SK-N-SH treated with all-trans-retinoic acid at 6 μM for 48 hours (cell line): ENCODE measurements at regions not wholly inside any gene's neighbourhood (a gene's known extent, or its start where the extent isn't known, plus 50 kb on each side); places are given as distances from the start of the nearest gene placed in this dataset.

ENCODE experiments used
- ATAC-seq: fragments of 200-7000 bp; cut with Tn5 transposase; 3 replicates; pipeline ENCODE4 v1.9.1; 2020; ENCODE audit warnings: mild to moderate bottlenecking, moderate library complexity
- ARNTL ChIP-seq: fragments of 450-650 bp; formaldehyde crosslinking; IDR thresholded peaks from 2 replicates; pipeline ENCODE4 v1.5.0; 2020; ENCODE audit warnings: low read depth, mild to moderate bottlenecking, moderate library complexity, borderline replicate concordance
- BACH2 ChIP-seq: fragments of 250-450 bp; sonication (Bioruptor Pico); IDR thresholded peaks from 2 replicates; pipeline ENCODE4 v1.9.0; 2021; ENCODE audit warnings: mild to moderate bottlenecking, borderline replicate concordance
- CSDC2 ChIP-seq: fragments of 250-450 bp; sonication (Bioruptor Pico); IDR thresholded peaks from 2 replicates; pipeline ENCODE4 v1.5.0; 2020; ENCODE audit warnings: mild to moderate bottlenecking, moderate library complexity
- CSRNP3 ChIP-seq: fragments of 250-450 bp; sonication (Bioruptor Pico); IDR thresholded peaks from 2 replicates; pipeline ENCODE4 v1.5.1; 2021; ENCODE audit warnings: mild to moderate bottlenecking, moderate library complexity
- GLIS3 ChIP-seq: fragments of 250-450 bp; sonication (Bioruptor Pico); IDR thresholded peaks from 2 replicates; pipeline ENCODE4 v1.5.0; 2020; ENCODE audit warnings: mild to moderate bottlenecking, moderate library complexity
- ISL1 ChIP-seq: fragments of 250-450 bp; sonication (Bioruptor Pico); IDR thresholded peaks from 2 replicates; pipeline ENCODE4 v2.1.2; 2022; ENCODE audit warnings: mild to moderate bottlenecking, moderate library complexity
- RARB ChIP-seq: fragments of 250-450 bp; sonication (Bioruptor Pico); IDR thresholded peaks from 2 replicates; pipeline ENCODE4 v1.8.0; 2021; ENCODE audit warnings: mild to moderate bottlenecking, moderate library complexity
- SNAI2 ChIP-seq: fragments of 250-450 bp; sonication (Bioruptor Pico); IDR thresholded peaks from 2 replicates; pipeline ENCODE4 v1.5.0; 2020; ENCODE audit warnings: mild to moderate bottlenecking, moderate library complexity
- TCF4 ChIP-seq: fragments of 250-450 bp; sonication (Bioruptor Pico); IDR thresholded peaks from 2 replicates; pipeline ENCODE4 v1.8.0; 2021; ENCODE audit warnings: mild to moderate bottlenecking, moderate library complexity, borderline replicate concordance
- TOX ChIP-seq: fragments of 250-450 bp; sonication (Bioruptor Pico); IDR thresholded peaks from 2 replicates; pipeline ENCODE4 v1.8.0; 2021; ENCODE audit warnings: mild to moderate bottlenecking, moderate library complexity, borderline replicate concordance
- ZC3H10 ChIP-seq: fragments of 250-450 bp; sonication (Bioruptor Pico); IDR thresholded peaks from 2 replicates; pipeline ENCODE4 v1.5.1; 2021; ENCODE audit warnings: mild to moderate bottlenecking, moderate library complexity
- ZFP3 ChIP-seq: fragments of 250-450 bp; sonication (Bioruptor Pico); IDR thresholded peaks from 2 replicates; pipeline ENCODE4 v1.5.0; 2020; ENCODE audit warnings: mild to moderate bottlenecking, moderate library complexity
- ZFP30 ChIP-seq: fragments of 450-650 bp; formaldehyde crosslinking; IDR thresholded peaks from 2 replicates; pipeline ENCODE4 v1.5.0; 2022; ENCODE audit warnings: mild to moderate bottlenecking, moderate library complexity
- ZNF565 ChIP-seq: fragments of 450-650 bp; formaldehyde crosslinking; conservative IDR thresholded peaks from 2 replicates; pipeline ENCODE4 v1.5.0; 2020; ENCODE audit warnings: low read depth, mild to moderate bottlenecking, moderate library complexity
- ZNF70 ChIP-seq: fragments of 450-650 bp; formaldehyde crosslinking; IDR thresholded peaks from 2 replicates; pipeline ENCODE4 v1.5.0; 2020; ENCODE audit warnings: mild to moderate bottlenecking, moderate library complexity
- ZNF8 ChIP-seq: fragments of 450-650 bp; formaldehyde crosslinking; IDR thresholded peaks from 2 replicates; pipeline ENCODE4 v1.5.0; 2020; ENCODE audit warnings: mild to moderate bottlenecking, moderate library complexity
- TF ChIP-seq, protein P1 (sequence below): fragments of 250-450 bp; sonication (Bioruptor Pico); IDR thresholded peaks from 2 replicates; pipeline ENCODE4 v1.5.0; 2020; ENCODE audit warnings: mild to moderate bottlenecking, moderate library complexity
- TF ChIP-seq, protein P2 (sequence below): fragments of 250-450 bp; sonication (Bioruptor Pico); IDR thresholded peaks from 2 replicates; pipeline ENCODE4 v1.5.1; 2020; ENCODE audit warnings: low read depth, mild to moderate bottlenecking, moderate library complexity

- ATAC-seq = no peak
- TF ChIP-seq, protein P1, sequence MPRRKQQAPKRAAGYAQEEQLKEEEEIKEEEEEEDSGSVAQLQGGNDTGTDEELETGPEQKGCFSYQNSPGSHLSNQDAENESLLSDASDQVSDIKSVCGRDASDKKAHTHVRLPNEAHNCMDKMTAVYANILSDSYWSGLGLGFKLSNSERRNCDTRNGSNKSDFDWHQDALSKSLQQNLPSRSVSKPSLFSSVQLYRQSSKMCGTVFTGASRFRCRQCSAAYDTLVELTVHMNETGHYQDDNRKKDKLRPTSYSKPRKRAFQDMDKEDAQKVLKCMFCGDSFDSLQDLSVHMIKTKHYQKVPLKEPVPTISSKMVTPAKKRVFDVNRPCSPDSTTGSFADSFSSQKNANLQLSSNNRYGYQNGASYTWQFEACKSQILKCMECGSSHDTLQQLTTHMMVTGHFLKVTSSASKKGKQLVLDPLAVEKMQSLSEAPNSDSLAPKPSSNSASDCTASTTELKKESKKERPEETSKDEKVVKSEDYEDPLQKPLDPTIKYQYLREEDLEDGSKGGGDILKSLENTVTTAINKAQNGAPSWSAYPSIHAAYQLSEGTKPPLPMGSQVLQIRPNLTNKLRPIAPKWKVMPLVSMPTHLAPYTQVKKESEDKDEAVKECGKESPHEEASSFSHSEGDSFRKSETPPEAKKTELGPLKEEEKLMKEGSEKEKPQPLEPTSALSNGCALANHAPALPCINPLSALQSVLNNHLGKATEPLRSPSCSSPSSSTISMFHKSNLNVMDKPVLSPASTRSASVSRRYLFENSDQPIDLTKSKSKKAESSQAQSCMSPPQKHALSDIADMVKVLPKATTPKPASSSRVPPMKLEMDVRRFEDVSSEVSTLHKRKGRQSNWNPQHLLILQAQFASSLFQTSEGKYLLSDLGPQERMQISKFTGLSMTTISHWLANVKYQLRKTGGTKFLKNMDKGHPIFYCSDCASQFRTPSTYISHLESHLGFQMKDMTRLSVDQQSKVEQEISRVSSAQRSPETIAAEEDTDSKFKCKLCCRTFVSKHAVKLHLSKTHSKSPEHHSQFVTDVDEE (CRISPR knock-in tag) = no peak
- TF ChIP-seq ZFP3 (CRISPR knock-in tag) = no peak
- no peak for TF ChIP-seq CSRNP3 (CRISPR knock-in tag)
- TF ChIP-seq ZNF565 (CRISPR knock-in tag) = no peak
- no peak for TF ChIP-seq RARB (CRISPR knock-in tag)
- no peak for TF ChIP-seq ZNF70
- TF ChIP-seq GLIS3 = no peak
- TF ChIP-seq TCF4 (CRISPR knock-in tag) = no peak
- no peak for TF ChIP-seq ISL1
- TF ChIP-seq ARNTL (CRISPR knock-in tag) = no peak
- no peak for TF ChIP-seq ZFP30 (CRISPR knock-in tag)
- TF ChIP-seq BACH2 (CRISPR knock-in tag) = no peak
- TF ChIP-seq, protein P2, sequence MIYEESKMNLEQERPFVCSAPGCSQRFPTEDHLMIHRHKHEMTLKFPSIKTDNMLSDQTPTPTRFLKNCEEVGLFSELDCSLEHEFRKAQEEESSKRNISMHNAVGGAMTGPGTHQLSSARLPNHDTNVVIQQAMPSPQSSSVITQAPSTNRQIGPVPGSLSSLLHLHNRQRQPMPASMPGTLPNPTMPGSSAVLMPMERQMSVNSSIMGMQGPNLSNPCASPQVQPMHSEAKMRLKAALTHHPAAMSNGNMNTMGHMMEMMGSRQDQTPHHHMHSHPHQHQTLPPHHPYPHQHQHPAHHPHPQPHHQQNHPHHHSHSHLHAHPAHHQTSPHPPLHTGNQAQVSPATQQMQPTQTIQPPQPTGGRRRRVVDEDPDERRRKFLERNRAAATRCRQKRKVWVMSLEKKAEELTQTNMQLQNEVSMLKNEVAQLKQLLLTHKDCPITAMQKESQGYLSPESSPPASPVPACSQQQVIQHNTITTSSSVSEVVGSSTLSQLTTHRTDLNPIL = no peak
- no peak for TF ChIP-seq CSDC2
- no peak for TF ChIP-seq ZC3H10
- no peak for TF ChIP-seq ZNF8 (CRISPR knock-in tag)
Observed at GRCh38 chr1:90823686-90824085, 106.6 kb upstream of the BARHL2 start.

GRCh38 chr1:90821788-90822359, 104.8 kb upstream of the BARHL2 start:
- ATAC-seq = no peak
- TF ChIP-seq ZNF565 (CRISPR knock-in tag) (no peak), TOX (CRISPR knock-in tag) (no peak), GLIS3 (no peak), SNAI2 (no peak), ZNF8 (CRISPR knock-in tag) (no peak), RARB (CRISPR knock-in tag) (no peak), ZFP30 (CRISPR knock-in tag) (no peak), ZFP3 (CRISPR knock-in tag) (no peak), ISL1 (no peak), TCF4 (CRISPR knock-in tag) (no peak), ZC3H10 (no peak), CSRNP3 (CRISPR knock-in tag) (no peak)
- TF ChIP-seq, protein P2 = no peak
- TF ChIP-seq, protein P1 (CRISPR knock-in tag) = no peak
- TF ChIP-seq, all 23 proteins: peak for 0
